CD1c-positive myeloid dendritic cell (primary cell): ENCODE measurements at regions not wholly inside any gene's neighbourhood (a gene's known extent, or its start where the extent isn't known, plus 50 kb on each side); places are given as distances from the start of the nearest gene placed in this dataset.

Experiments
- DNase-seq: peaks from one replicate; pipeline ENCODE4 v3.0.0-alpha.2; 2016; ENCODE audit errors: extremely low spot score

- DNase-seq = no peak
Measured at GRCh38 chr14:83419420-83419819, 1885.8 kb upstream of the SEL1L start.

- DNase-seq = no peak
Measured at GRCh38 chr14:83421711-83422110, 1888.1 kb upstream of the SEL1L start.

GRCh38 chr14:83425138-83425537, 1891.5 kb upstream of the SEL1L start:
- no peak for DNase-seq

GRCh38 chr14:83425706-83426105, 1892.1 kb upstream of the SEL1L start:
- no peak for DNase-seq

GRCh38 chr14:83433618-83434017, 1900.0 kb upstream of the SEL1L start:
- no peak for DNase-seq

GRCh38 chr14:83441801-83442200, 1908.1 kb upstream of the SEL1L start:
- no peak for DNase-seq

GRCh38 chr14:83455561-83455960, 1921.9 kb upstream of the SEL1L start:
- no peak for DNase-seq

- DNase-seq = no peak
Measured at GRCh38 chr14:83461521-83461920, 1927.9 kb upstream of the SEL1L start.

- no peak for DNase-seq
Measured at GRCh38 chr14:83462759-83463158, 1929.1 kb upstream of the SEL1L start.

- DNase-seq = peak; percentile 67
Measured at GRCh38 chr14:83463500-83464098, 1929.9 kb upstream of the SEL1L start.

- DNase-seq = no peak
Measured at GRCh38 chr14:83467811-83468210, 1934.2 kb upstream of the SEL1L start.

- DNase-seq = no peak
Measured at GRCh38 chr14:83470466-83470865, 1936.8 kb upstream of the SEL1L start.

- DNase-seq = no peak
Measured at GRCh38 chr14:83470959-83471695, 1937.5 kb upstream of the SEL1L start.

- no peak for DNase-seq
Measured at GRCh38 chr14:83473416-83474235, 1940.0 kb upstream of the SEL1L start.

- no peak for DNase-seq
Measured at GRCh38 chr14:83478741-83479140, 1945.1 kb upstream of the SEL1L start.

GRCh38 chr14:83483063-83483462, 1949.4 kb upstream of the SEL1L start:
- DNase-seq = no peak

GRCh38 chr14:83485591-83485990, 1951.9 kb upstream of the SEL1L start:
- no peak for DNase-seq

GRCh38 chr14:83491091-83491490, 1957.4 kb upstream of the SEL1L start:
- no peak for DNase-seq

- DNase-seq = no peak
Measured at GRCh38 chr14:83520837-83521236, 1987.2 kb upstream of the SEL1L start.

- DNase-seq = no peak
Measured at GRCh38 chr14:83529531-83529930, 1995.9 kb upstream of the SEL1L start.

GRCh38 chr14:83533734-83534133, 1996.2 kb upstream of the FLRT2 start:
- no peak for DNase-seq

- DNase-seq = no peak
Measured at GRCh38 chr14:83534995-83535394, 1994.9 kb upstream of the FLRT2 start.

GRCh38 chr14:83535444-83535843, 1994.5 kb upstream of the FLRT2 start:
- DNase-seq = no peak
